GM21390 (cell line): ENCODE measurements at regions not wholly inside any gene's neighbourhood (a gene's known extent, or its start where the extent isn't known, plus 50 kb on each side); places are given as distances from the start of the nearest gene placed in this dataset.

Experiments
- ATAC-seq: cut with Tn5 transposase; IDR thresholded peaks from one replicate; pipeline ENCODE4 v1.9.1; 2021; ENCODE audit not compliant: unreplicated experiment

- ATAC-seq: no peak
These were observed 56.9 kb upstream of the PTGS2 start for GRCh38 chr1:186736971-186737685.

DNA sequence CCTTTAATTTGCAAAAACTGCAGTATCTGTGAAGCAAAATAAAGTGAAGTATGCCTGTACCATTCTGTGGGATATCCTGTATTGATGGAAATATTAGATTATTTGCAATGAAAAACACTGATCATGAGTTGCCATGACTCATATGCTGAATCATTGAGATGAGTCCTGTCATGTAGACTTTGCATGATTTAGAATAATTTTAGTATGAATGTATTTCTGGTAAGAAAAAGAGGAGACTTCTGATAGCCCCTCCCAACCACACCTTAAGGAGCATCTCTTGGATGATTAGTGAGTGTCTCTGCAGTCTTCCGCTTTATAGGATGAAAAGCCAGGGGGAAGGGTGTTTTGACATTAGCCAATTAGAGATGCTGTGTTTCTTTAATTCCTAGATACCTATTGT is 55.2 kb upstream of the PTGS2 start:
- ATAC-seq: no peak

DNA sequence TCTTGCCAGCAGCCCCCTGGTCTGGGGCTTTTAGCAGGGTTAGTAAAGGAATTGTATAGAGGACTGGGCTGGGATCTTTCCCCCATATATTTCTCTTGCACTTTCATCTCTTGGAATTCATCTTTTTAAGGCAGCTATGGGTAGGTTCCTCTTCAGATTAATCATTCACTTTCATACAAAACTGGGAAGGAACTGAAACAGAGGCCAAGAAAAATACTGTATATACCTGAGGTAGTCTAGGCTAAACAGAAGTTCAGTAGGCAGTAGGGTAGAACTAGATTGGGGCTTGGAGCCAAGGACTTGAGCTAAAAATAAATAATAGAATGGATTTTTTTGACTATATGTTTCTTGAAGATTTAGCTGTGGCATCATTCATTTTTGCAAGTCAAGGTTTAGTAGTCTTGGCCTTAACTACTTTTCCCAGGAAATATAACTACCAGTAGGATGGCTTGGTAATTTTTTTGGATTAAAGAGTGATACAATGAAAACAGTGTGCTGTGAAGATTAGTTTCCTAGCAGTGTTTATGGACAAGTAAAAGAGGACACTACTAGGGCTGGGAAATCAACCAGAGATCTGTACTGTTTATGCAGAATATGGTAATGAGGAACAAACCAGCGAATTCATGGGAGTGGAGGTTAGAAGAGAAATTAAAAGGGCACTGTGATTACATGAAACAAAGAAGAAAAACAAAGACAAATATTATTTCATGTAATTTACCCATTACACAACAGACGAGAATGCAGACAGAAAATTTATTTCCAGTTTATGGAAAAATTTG is 50.9 kb upstream of the PTGS2 start:
- no peak for ATAC-seq
